ENCODE measurements at regions not wholly inside any gene's neighbourhood (a gene's known extent, or its start where the extent isn't known, plus 50 kb on each side); places are given as distances from the start of the nearest gene placed in this dataset.

DNA sequence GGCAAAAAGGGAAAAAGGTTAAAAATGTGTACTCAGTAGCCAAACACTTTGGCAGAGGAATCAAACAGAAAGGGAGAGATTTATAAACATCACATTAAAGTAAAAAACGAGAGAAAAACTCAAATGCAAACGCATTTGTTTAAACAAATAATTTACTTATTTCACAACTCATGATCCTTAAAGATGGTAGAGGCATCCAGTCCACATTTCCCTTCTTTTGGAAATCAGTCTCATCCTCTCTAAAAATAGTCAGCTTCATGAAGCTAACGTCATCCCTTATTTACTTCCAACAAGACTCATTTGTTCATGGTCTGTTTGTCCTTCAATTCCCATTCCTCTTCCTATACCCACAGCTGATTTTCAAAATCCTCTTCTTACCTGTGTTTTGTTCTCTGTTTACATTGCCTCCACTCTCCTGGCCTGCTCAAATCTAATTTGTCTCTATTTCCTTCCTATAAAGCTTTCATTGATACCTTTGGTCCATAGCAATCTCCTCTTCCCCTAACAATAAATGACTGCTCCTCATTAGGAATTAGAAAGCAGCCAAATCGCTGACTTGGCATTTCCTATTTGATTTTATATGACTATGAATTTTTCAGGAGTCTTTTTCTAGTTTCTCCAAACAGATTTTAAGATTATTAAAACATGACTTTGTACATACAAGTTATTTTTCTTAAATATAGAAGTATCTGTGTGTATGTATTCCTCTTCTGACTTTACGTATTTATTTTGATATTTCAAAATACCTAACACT lies 805.3 kb downstream of the TLE1 start:
- Histone ChIP-seq H3K27ac (ENCODE audit: low read length, poor library complexity, severe bottlenecking) (no peak overlapping the region), H3K9ac (ENCODE audit: low read length) (no peak overlapping the region), H3K79me1 (replicated peaks; ENCODE audit: low read length, poor library complexity, severe bottlenecking) (no peaks in the 10 kb centered on the region), H3K18ac (ENCODE audit: low read depth in 1 of 2, low read length in 2 of 2) (no peak overlapping the region), H2AK5ac (ENCODE audit: low read length, severe bottlenecking) (no peak overlapping the region), H4K8ac (ENCODE audit: low read length) (no peak overlapping the region), H2BK15ac (ENCODE audit: low read depth, poor library complexity, severe bottlenecking) (no peak overlapping the region), H3K4me1 (ENCODE audit: control insufficient read depth, insufficient read depth, low read depth, low read length) (peaks cover 2% of the 10 kb centered on the region), H3K23ac (ENCODE audit: low read length in 2 of 2) (no peak overlapping the region), H3K27me3 (ENCODE audit: control insufficient read depth in 1 of 2, insufficient read depth in 1 of 2, low read length in 2 of 2) (no peaks in the 10 kb centered on the region), H3K9me3 (ENCODE audit: control insufficient read depth, low read length) (no peaks in the 10 kb centered on the region), H3K36me3 (ENCODE audit: control insufficient read depth in 1 of 2, insufficient read depth in 2 of 2, low read depth in 1 of 2, low read length in 2 of 2) (no peaks in the 10 kb centered on the region), H2BK5ac (ENCODE audit: low read depth, low read length, poor library complexity, severe bottlenecking) (no peak overlapping the region), H2BK12ac (ENCODE audit: low read length in 2 of 2) (no peak overlapping the region), H4K91ac (ENCODE audit: low read length) (no peak overlapping the region), H3K4me2 (ENCODE audit: low read length, poor library complexity, severe bottlenecking) (no peak overlapping the region), H2AFZ (ENCODE audit: low read depth, low read length) (no peak overlapping the region), H3K4ac (ENCODE audit: low read depth in 1 of 2, low read length in 2 of 2) (no peak overlapping the region), H2BK120ac (ENCODE audit: low read depth, low read length) (no peak overlapping the region), H3K4me3 (ENCODE audit: insufficient read depth in 1 of 2, low read depth in 1 of 2, low read length in 2 of 2) (no peak overlapping the region), H3K14ac (ENCODE audit: low read length in 2 of 2) (no peak overlapping the region)
- 71% methylated on average over 3 of the region's 5 CpGs for WGBS
- DNase-seq = no peak

DNA sequence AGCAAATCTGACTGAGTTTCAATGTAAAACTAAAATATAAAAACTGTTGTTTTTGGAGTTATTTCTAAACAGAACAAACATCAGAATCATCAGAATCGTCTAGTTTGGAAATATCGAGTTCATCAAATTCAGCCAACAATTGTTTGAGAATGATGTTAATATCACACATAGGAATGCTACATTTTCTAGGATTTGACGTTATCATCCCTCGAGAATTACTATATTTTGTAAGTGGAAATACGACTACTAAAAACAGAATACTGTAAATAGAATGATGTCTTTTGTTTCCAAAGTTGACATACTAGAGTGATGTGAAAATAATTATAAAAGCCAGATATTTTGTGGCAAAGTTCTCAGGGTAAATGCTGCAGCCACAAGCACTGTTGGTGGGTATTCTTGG lies 805.9 kb downstream of the TLE1 start:
- Histone ChIP-seq H3K36me3 (ENCODE audit: control insufficient read depth in 1 of 2, insufficient read depth in 2 of 2, low read depth in 1 of 2, low read length in 2 of 2) (no peaks in the 10 kb centered on the region), H3K27ac (ENCODE audit: low read length, poor library complexity, severe bottlenecking) (no peak overlapping the region), H3K4me2 (ENCODE audit: low read length, poor library complexity, severe bottlenecking) (no peak overlapping the region), H2AK5ac (ENCODE audit: low read length, severe bottlenecking) (no peak overlapping the region), H3K14ac (ENCODE audit: low read length in 2 of 2) (no peak overlapping the region), H2BK5ac (ENCODE audit: low read depth, low read length, poor library complexity, severe bottlenecking) (no peak overlapping the region), H4K91ac (ENCODE audit: low read length) (no peak overlapping the region), H2BK120ac (ENCODE audit: low read depth, low read length) (no peak overlapping the region), H3K4ac (ENCODE audit: low read depth in 1 of 2, low read length in 2 of 2) (no peak overlapping the region), H3K9me3 (ENCODE audit: control insufficient read depth, low read length) (no peaks in the 10 kb centered on the region), H3K79me1 (replicated peaks; ENCODE audit: low read length, poor library complexity, severe bottlenecking) (no peaks in the 10 kb centered on the region), H3K4me3 (ENCODE audit: insufficient read depth in 1 of 2, low read depth in 1 of 2, low read length in 2 of 2) (no peak overlapping the region), H2BK12ac (ENCODE audit: low read length in 2 of 2) (no peak overlapping the region), H2AFZ (ENCODE audit: low read depth, low read length) (no peak overlapping the region), H3K18ac (ENCODE audit: low read depth in 1 of 2, low read length in 2 of 2) (no peak overlapping the region), H2BK15ac (ENCODE audit: low read depth, poor library complexity, severe bottlenecking) (no peak overlapping the region), H3K23ac (ENCODE audit: low read length in 2 of 2) (no peak overlapping the region), H3K4me1 (ENCODE audit: control insufficient read depth, insufficient read depth, low read depth, low read length) (peaks cover 2% of the 10 kb centered on the region), H4K8ac (ENCODE audit: low read length) (no peak overlapping the region), H3K9ac (ENCODE audit: low read length) (no peak overlapping the region), H3K27me3 (ENCODE audit: control insufficient read depth in 1 of 2, insufficient read depth in 1 of 2, low read length in 2 of 2) (no peaks in the 10 kb centered on the region)
- WGBS = no CpG with 5 or more reads among the region's 5 CpGs
- DNase-seq = no peak

DNA sequence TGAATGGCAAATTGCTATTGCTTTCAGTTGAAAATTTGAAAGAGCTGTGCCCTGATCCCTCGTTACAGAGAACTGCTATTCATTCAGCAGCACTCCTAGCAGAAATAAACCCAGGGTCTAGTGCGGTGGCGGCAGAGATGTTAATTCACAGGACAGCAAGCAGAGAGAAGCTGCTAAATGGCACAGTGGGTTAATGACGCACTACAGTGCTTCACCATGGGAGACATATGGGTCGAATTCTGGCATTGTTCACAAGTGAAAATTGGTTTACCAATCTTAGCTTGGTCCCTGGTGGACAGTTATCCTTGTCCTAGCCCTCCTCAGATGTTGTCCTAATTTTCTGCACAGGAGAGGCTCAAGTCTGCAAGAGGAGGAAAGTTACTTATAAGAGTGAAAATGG lies 807.4 kb downstream of the TLE1 start:
- H3K4ac ChIP-seq (ENCODE audit: low read depth in 1 of 2, low read length in 2 of 2) = peak overlapping the region in 1 of 2 experiments; percentile 40

DNA sequence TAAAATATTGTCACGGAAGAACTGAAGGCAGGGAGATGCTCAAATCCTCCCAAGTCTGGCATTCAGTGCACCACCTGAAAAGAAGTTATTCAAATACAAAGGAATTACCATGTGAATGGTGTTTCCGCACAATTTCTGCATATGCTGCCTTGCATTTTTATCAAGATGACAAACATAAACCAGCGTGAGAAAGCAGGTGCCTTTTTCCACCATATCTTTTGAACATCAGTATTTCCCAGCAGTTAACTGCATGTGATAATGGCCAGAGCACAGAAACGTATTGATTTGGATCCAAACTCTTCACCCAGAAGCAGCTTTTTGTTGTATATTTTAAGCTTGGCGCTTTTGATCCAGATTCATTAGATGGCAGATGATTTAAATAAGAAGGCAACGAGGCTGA lies 808.0 kb downstream of the TLE1 start:
- Histone ChIP-seq H2BK15ac (ENCODE audit: low read depth, poor library complexity, severe bottlenecking) (no peak overlapping the region), H3K79me1 (replicated peaks; ENCODE audit: low read length, poor library complexity, severe bottlenecking) (no peaks in the 10 kb centered on the region), H3K4me2 (ENCODE audit: low read length, poor library complexity, severe bottlenecking) (no peak overlapping the region), H3K27me3 (ENCODE audit: control insufficient read depth in 1 of 2, insufficient read depth in 1 of 2, low read length in 2 of 2) (no peaks in the 10 kb centered on the region), H3K36me3 (ENCODE audit: control insufficient read depth in 1 of 2, insufficient read depth in 2 of 2, low read depth in 1 of 2, low read length in 2 of 2) (no peaks in the 10 kb centered on the region), H2BK120ac (ENCODE audit: low read depth, low read length) (no peak overlapping the region), H3K9me3 (ENCODE audit: control insufficient read depth, low read length) (no peaks in the 10 kb centered on the region), H4K91ac (ENCODE audit: low read length) (no peak overlapping the region), H2AK5ac (ENCODE audit: low read length, severe bottlenecking) (no peak overlapping the region), H3K4me3 (ENCODE audit: insufficient read depth in 1 of 2, low read depth in 1 of 2, low read length in 2 of 2) (no peak overlapping the region), H4K8ac (ENCODE audit: low read length) (no peak overlapping the region), H2AFZ (ENCODE audit: low read depth, low read length) (no peak overlapping the region), H3K23ac (ENCODE audit: low read length in 2 of 2) (no peak overlapping the region), H3K9ac (ENCODE audit: low read length) (no peak overlapping the region), H3K14ac (ENCODE audit: low read length in 2 of 2) (no peak overlapping the region), H3K18ac (ENCODE audit: low read depth in 1 of 2, low read length in 2 of 2) (no peak overlapping the region), H2BK12ac (ENCODE audit: low read length in 2 of 2) (no peak overlapping the region), H3K4me1 (ENCODE audit: control insufficient read depth, insufficient read depth, low read depth, low read length) (peaks cover 2% of the 10 kb centered on the region), H2BK5ac (ENCODE audit: low read depth, low read length, poor library complexity, severe bottlenecking) (no peak overlapping the region), H3K4ac (ENCODE audit: low read depth in 1 of 2, low read length in 2 of 2) (no peak overlapping the region), H3K27ac (ENCODE audit: low read length, poor library complexity, severe bottlenecking) (no peak overlapping the region)
- DNase-seq = no peak
- WGBS = 97% methylated on average over 6 of the region's 6 CpGs

More for the DNA sequence above, 807.4 kb downstream of the TLE1 start:
- Histone ChIP-seq H3K27ac (ENCODE audit: low read length, poor library complexity, severe bottlenecking) (no peak overlapping the region), H2BK12ac (ENCODE audit: low read length in 2 of 2) (peak overlapping the region; percentile 32 to 87), H3K4me2 (ENCODE audit: low read length, poor library complexity, severe bottlenecking) (peak overlapping the region; percentile 19), H3K23ac (ENCODE audit: low read length in 2 of 2) (no peak overlapping the region), H2BK15ac (ENCODE audit: low read depth, poor library complexity, severe bottlenecking) (no peak overlapping the region), H3K14ac (ENCODE audit: low read length in 2 of 2) (no peak overlapping the region), H3K18ac (ENCODE audit: low read depth in 1 of 2, low read length in 2 of 2) (peak overlapping the region; percentile 37 to 50), H3K36me3 (ENCODE audit: control insufficient read depth in 1 of 2, insufficient read depth in 2 of 2, low read depth in 1 of 2, low read length in 2 of 2) (no peaks in the 10 kb centered on the region), H2AFZ (ENCODE audit: low read depth, low read length) (no peak overlapping the region), H3K4me1 (ENCODE audit: control insufficient read depth, insufficient read depth, low read depth, low read length) (peaks cover 2% of the 10 kb centered on the region), H2AK5ac (ENCODE audit: low read length, severe bottlenecking) (no peak overlapping the region), H4K8ac (ENCODE audit: low read length) (peak overlapping the region; percentile 29), H4K91ac (ENCODE audit: low read length) (no peak overlapping the region), H3K79me1 (replicated peaks; ENCODE audit: low read length, poor library complexity, severe bottlenecking) (no peaks in the 10 kb centered on the region), H3K9ac (ENCODE audit: low read length) (no peak overlapping the region), H3K9me3 (ENCODE audit: control insufficient read depth, low read length) (no peaks in the 10 kb centered on the region), H2BK5ac (ENCODE audit: low read depth, low read length, poor library complexity, severe bottlenecking) (no peak overlapping the region), H2BK120ac (ENCODE audit: low read depth, low read length) (no peak overlapping the region), H3K4me3 (ENCODE audit: insufficient read depth in 1 of 2, low read depth in 1 of 2, low read length in 2 of 2) (no peak overlapping the region), H3K27me3 (ENCODE audit: control insufficient read depth in 1 of 2, insufficient read depth in 1 of 2, low read length in 2 of 2) (no peaks in the 10 kb centered on the region)
- WGBS = 64% methylated on average over 5 of the region's 5 CpGs
- no peak for DNase-seq

Data from mesenchymal stem cell (in vitro differentiated cells and primary cell).